Panc1 (cell line): ENCODE measurements at regions not wholly inside any gene's neighbourhood (a gene's known extent, or its start where the extent isn't known, plus 50 kb on each side); places are given as distances from the start of the nearest gene placed in this dataset.

Experiments used
- POLR2AphosphoS5 ChIP-seq: IDR thresholded peaks from 2 replicates; pipeline ENCODE4 v1.6.1; 2012; ENCODE audit warnings: mild to moderate bottlenecking, low read depth, low read length, moderate library complexity
- SIN3A ChIP-seq: IDR thresholded peaks from 2 replicates; pipeline ENCODE4 v1.6.1; 2012; ENCODE audit warnings: low read depth, mild to moderate bottlenecking, low read length, moderate library complexity, borderline replicate concordance; ENCODE audit not compliant: insufficient read depth
- TCF7L2 ChIP-seq: IDR thresholded peaks from 2 replicates; pipeline ENCODE4 v1.6.1; 2011; ENCODE audit warnings: mild to moderate bottlenecking, low read depth, low read length, inconsistent platforms
- TF ChIP-seq, protein P1 (sequence below): fragments of 450-650 bp; IDR thresholded peaks from 2 replicates; pipeline ENCODE4 v1.5.1; 2017; ENCODE audit warnings: mild to moderate bottlenecking
- TF ChIP-seq, protein P2 (sequence below), 2 experiments: IDR thresholded peaks; 2 replicates each; pipeline ENCODE4 v1.6.1; 2011 to 2012; ENCODE audit warnings: low read depth in 2 of 2, control low read depth in 1 of 2, low read length in 1 of 2, mild to moderate bottlenecking in 1 of 2, moderate library complexity in 1 of 2; ENCODE audit not compliant: insufficient read depth in 1 of 2

DNA sequence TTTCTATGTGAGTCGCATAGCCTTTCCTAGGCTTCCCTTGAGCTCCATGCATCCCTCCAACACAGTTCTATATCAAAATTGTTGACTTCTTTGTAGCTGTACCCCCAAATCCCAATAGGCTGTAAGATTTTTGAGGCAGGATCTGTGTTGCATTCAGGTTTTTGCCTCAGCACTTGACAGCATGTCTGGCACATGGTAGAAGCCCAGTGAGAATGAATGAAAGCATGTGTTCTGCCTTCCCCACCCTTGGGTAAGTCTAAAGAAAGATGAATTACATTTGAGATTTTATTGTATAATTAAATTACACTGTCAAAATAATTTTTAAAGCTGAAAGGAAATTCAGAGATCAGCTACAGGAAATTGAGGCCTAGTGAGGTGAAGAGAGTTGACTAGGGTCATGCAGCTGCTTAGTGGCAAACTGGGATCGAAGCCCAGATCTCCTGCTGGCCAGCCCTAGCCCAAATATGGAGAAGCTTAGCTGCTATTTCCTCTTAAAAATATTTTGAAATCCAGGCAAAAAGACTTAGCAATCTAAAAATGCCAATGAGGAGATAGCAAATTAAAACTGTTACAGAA lies 122.5 kb downstream of the SPATA18 start:
- TF ChIP-seq, protein P1, sequence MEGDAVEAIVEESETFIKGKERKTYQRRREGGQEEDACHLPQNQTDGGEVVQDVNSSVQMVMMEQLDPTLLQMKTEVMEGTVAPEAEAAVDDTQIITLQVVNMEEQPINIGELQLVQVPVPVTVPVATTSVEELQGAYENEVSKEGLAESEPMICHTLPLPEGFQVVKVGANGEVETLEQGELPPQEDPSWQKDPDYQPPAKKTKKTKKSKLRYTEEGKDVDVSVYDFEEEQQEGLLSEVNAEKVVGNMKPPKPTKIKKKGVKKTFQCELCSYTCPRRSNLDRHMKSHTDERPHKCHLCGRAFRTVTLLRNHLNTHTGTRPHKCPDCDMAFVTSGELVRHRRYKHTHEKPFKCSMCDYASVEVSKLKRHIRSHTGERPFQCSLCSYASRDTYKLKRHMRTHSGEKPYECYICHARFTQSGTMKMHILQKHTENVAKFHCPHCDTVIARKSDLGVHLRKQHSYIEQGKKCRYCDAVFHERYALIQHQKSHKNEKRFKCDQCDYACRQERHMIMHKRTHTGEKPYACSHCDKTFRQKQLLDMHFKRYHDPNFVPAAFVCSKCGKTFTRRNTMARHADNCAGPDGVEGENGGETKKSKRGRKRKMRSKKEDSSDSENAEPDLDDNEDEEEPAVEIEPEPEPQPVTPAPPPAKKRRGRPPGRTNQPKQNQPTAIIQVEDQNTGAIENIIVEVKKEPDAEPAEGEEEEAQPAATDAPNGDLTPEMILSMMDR: no peak
- TF ChIP-seq, protein P2, sequence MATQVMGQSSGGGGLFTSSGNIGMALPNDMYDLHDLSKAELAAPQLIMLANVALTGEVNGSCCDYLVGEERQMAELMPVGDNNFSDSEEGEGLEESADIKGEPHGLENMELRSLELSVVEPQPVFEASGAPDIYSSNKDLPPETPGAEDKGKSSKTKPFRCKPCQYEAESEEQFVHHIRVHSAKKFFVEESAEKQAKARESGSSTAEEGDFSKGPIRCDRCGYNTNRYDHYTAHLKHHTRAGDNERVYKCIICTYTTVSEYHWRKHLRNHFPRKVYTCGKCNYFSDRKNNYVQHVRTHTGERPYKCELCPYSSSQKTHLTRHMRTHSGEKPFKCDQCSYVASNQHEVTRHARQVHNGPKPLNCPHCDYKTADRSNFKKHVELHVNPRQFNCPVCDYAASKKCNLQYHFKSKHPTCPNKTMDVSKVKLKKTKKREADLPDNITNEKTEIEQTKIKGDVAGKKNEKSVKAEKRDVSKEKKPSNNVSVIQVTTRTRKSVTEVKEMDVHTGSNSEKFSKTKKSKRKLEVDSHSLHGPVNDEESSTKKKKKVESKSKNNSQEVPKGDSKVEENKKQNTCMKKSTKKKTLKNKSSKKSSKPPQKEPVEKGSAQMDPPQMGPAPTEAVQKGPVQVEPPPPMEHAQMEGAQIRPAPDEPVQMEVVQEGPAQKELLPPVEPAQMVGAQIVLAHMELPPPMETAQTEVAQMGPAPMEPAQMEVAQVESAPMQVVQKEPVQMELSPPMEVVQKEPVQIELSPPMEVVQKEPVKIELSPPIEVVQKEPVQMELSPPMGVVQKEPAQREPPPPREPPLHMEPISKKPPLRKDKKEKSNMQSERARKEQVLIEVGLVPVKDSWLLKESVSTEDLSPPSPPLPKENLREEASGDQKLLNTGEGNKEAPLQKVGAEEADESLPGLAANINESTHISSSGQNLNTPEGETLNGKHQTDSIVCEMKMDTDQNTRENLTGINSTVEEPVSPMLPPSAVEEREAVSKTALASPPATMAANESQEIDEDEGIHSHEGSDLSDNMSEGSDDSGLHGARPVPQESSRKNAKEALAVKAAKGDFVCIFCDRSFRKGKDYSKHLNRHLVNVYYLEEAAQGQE (IDR thresholded peaks at IDR 0.05; ENCODE audit: insufficient read depth in 1 of 2, low read depth in 2 of 2, low read length in 1 of 2): no peak
- no peak for TF ChIP-seq POLR2AphosphoS5
- TF ChIP-seq SIN3A: no peak
- TF ChIP-seq TCF7L2: no peak
